ENCODE measurements at regions not wholly inside any gene's neighbourhood (a gene's known extent, or its start where the extent isn't known, plus 50 kb on each side); places are given as distances from the start of the nearest gene placed in this dataset.

DNA sequence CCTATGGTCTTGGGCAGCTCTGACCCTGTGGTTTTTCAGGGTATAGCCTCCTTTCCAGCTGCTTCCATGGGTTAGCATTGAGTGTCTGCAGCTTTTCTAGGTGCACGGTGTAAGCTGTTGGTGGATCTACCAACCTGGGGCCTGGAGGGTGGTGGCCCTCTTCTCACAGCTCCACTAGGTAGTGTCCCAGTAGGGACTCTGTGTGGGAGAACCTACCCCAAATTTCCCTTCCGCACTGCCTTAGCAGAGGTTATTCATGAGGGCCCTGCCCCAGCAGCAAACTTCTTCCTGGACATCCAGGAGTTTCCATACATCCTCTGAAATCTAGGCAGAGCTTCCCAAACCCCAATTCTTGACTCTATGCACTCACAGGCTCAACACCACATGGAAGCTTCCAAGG is 111.0 kb upstream of the C1orf87 start:
- no peak for DNase-seq
- Mint-ChIP-seq H3K27ac (no peak overlapping the region), H3K4me3 (no peak overlapping the region), H3K27me3 (ENCODE audit: low read depth in 3 of 3) (no peaks in the 10 kb centered on the region), H3K9me3 (peaks cover 12 to 31% (median 20%) of the 10 kb centered on the region in 7 donors), H3K36me3 (no peaks in the 10 kb centered on the region), H3K4me1 (no peaks in the 10 kb centered on the region)
- H3K9me3 ChIP-seq (replicated peaks in 1 of 2; ENCODE audit: control insufficient read depth in 1 of 2, insufficient read depth in 1 of 2, low read length in 2 of 2) = peaks cover 14 to 18% of the 10 kb centered on the region in 2 donors
- H3K4me3 ChIP-seq (replicated peaks in 1 of 3; ENCODE audit: low read depth in 2 of 3, low read length in 3 of 3) = no peak overlapping the region
- no peaks in the 10 kb centered on the region for H4K20me1 ChIP-seq (ENCODE audit: insufficient read depth, low read length)
- no peaks in the 10 kb centered on the region for H3K4me1 ChIP-seq (ENCODE audit: control insufficient read depth in 1 of 2, insufficient read depth in 2 of 2, low read length in 2 of 2)
- H3K4me2 ChIP-seq (replicated peaks; ENCODE audit: extremely low read depth, low read length, poor library complexity, severe bottlenecking) = no peak overlapping the region
- H3K27me3 ChIP-seq (ENCODE audit: control insufficient read depth in 2 of 2, insufficient read depth in 2 of 2, low read length in 2 of 2) = no peaks in the 10 kb centered on the region
- H3K9ac ChIP-seq (ENCODE audit: insufficient read depth, low read length, poor library complexity, severe bottlenecking) = no peak overlapping the region
- H3K27ac ChIP-seq (ENCODE audit: low read depth in 1 of 2, low read length in 2 of 2) = no peak overlapping the region
- H2AFZ ChIP-seq (ENCODE audit: insufficient read depth, low read depth, low read length, poor library complexity, severe bottlenecking) = no peak overlapping the region
- no peaks in the 10 kb centered on the region for H3K36me3 ChIP-seq (replicated peaks in 1 of 2; ENCODE audit: control insufficient read depth in 1 of 2, insufficient read depth in 2 of 2, low read length in 2 of 2)
- intact Hi-C loops (cut with micrococcal nuclease) = no loop called here
- no peaks in the 10 kb centered on the region for H3K79me2 ChIP-seq (ENCODE audit: insufficient read depth, low read length)
- TF ChIP-seq, protein P1, sequence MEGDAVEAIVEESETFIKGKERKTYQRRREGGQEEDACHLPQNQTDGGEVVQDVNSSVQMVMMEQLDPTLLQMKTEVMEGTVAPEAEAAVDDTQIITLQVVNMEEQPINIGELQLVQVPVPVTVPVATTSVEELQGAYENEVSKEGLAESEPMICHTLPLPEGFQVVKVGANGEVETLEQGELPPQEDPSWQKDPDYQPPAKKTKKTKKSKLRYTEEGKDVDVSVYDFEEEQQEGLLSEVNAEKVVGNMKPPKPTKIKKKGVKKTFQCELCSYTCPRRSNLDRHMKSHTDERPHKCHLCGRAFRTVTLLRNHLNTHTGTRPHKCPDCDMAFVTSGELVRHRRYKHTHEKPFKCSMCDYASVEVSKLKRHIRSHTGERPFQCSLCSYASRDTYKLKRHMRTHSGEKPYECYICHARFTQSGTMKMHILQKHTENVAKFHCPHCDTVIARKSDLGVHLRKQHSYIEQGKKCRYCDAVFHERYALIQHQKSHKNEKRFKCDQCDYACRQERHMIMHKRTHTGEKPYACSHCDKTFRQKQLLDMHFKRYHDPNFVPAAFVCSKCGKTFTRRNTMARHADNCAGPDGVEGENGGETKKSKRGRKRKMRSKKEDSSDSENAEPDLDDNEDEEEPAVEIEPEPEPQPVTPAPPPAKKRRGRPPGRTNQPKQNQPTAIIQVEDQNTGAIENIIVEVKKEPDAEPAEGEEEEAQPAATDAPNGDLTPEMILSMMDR (IDR thresholded peaks at IDR 0.05) = no peak
- WGBS (ENCODE audit: insufficient coverage) = 100% methylated on average over 1 of the region's 2 CpGs

DNA sequence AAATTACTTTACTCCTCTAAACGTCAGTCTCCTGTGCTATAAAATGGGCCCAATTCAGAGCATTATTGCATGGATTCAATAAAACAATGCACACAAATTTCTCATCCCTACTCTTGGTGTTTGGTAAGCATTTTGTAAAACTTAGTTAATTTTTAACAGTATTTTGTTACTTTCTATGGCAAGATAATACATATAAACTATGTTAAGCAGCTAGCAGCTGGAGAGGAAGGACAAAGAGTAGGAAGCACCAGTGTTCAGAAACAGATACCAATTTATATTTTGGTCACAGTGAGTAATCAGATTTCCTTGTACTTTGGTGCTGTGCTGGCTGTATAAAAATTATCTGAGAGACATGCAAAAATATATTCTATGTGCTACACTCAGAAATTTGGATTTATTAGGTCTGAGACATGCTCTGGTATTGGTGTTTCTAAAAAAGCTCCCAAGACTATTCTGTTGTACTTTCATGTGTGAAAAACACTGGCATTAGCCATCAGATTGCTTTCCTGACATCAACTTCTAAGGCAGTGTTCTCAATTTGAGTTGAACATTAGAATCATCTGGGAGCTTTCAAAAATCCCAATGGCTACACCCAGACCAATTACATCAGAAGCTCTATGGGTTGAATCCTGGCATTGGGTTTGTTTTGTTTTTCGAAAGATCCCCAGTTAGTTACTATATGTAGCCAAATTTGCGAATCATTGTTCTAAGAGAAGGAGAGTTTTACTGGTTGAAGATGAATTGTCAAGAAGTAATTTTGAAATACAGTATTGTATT is 100.3 kb upstream of the C1orf87 start:
- intact Hi-C loops (cut with micrococcal nuclease) = no loop called here
- WGBS (ENCODE audit: insufficient coverage) = no CpG with 5 or more reads among the region's 3 CpGs
- TF ChIP-seq, protein P1 (IDR thresholded peaks at IDR 0.05) = no peak
- H3K79me2 ChIP-seq (ENCODE audit: insufficient read depth, low read length) = no peaks in the 10 kb centered on the region
- Mint-ChIP-seq H3K4me3 (no peak overlapping the region), H3K27ac (no peak overlapping the region), H3K27me3 (ENCODE audit: low read depth in 3 of 3) (peaks cover 0 to 1% (median 0%) of the 10 kb centered on the region in 3 donors), H3K4me1 (no peaks in the 10 kb centered on the region), H3K36me3 (no peaks in the 10 kb centered on the region), H3K9me3 (peaks cover 0 to 2% (median 1%) of the 10 kb centered on the region in 7 donors)
- no peaks in the 10 kb centered on the region for H3K27me3 ChIP-seq (ENCODE audit: control insufficient read depth in 2 of 2, insufficient read depth in 2 of 2, low read length in 2 of 2)
- no peak overlapping the region for H3K9ac ChIP-seq (ENCODE audit: insufficient read depth, low read length, poor library complexity, severe bottlenecking)
- H3K9me3 ChIP-seq (replicated peaks in 1 of 2; ENCODE audit: control insufficient read depth in 1 of 2, insufficient read depth in 1 of 2, low read length in 2 of 2) = no peaks in the 10 kb centered on the region
- no peaks in the 10 kb centered on the region for H4K20me1 ChIP-seq (ENCODE audit: insufficient read depth, low read length)
- DNase-seq = no peak
- no peaks in the 10 kb centered on the region for H3K4me1 ChIP-seq (ENCODE audit: control insufficient read depth in 1 of 2, insufficient read depth in 2 of 2, low read length in 2 of 2)
- no peaks in the 10 kb centered on the region for H3K36me3 ChIP-seq (replicated peaks in 1 of 2; ENCODE audit: control insufficient read depth in 1 of 2, insufficient read depth in 2 of 2, low read length in 2 of 2)
- H3K4me3 ChIP-seq (replicated peaks in 1 of 3; ENCODE audit: low read depth in 2 of 3, low read length in 3 of 3) = no peak overlapping the region
- H3K4me2 ChIP-seq (replicated peaks; ENCODE audit: extremely low read depth, low read length, poor library complexity, severe bottlenecking) = no peak overlapping the region
- H3K27ac ChIP-seq (ENCODE audit: low read depth in 1 of 2, low read length in 2 of 2) = no peak overlapping the region
- H2AFZ ChIP-seq (ENCODE audit: insufficient read depth, low read depth, low read length, poor library complexity, severe bottlenecking) = no peak overlapping the region
